K562 (cell line): ENCODE measurements at regions not wholly inside any gene's neighbourhood (a gene's known extent, or its start where the extent isn't known, plus 50 kb on each side); places are given as distances from the start of the nearest gene placed in this dataset.

ENCODE experiments used
- ATAC-seq: fragments of 200-7000 bp; cut with Tn5 transposase; 3 replicates; pipeline ENCODE4 v1.9.1; 2020; ENCODE audit warnings: moderate library complexity
- BruUV-seq: library from RNA; stranded (reverse); fragments of 400-500 nt; replicated peaks from 2 replicates; lab custom pipeline; 2021; lab: Mats Ljungman, UMichigan
- CTCF ChIA-PET: fragments of 300-600 bp; formaldehyde crosslinking; extraction: SDS; loops from one replicate; lab custom pipeline; 2021; ENCODE audit warnings: low intra/inter-chr PET ratio; lab: Yijun Ruan, JAX
- POLR2A ChIA-PET: fragments of 300-600, 350-650 bp; sonication (Branson Sonifier 250); formaldehyde crosslinking; extraction: SDS; loops from one replicate; lab custom pipeline; 2021; ENCODE audit warnings: antibody characterized with exemption, inconsistent platforms; lab: Yijun Ruan, JAX
- DNase-seq, 4 experiments: peaks; one replicate each; pipeline versions ENCODE4 v3.0.0 to v3.0.0-alpha.2; 2011 to 2018; ENCODE audit warnings: low spot score in 3 of 4, mixed read lengths in 3 of 4; ENCODE audit errors: extremely low read depth in 1 of 4
- FAIRE-seq: peaks from 2 replicates; lab custom pipeline; 2011; peaks lifted over from hg19 to GRCh38; lab: Jason Lieb, UNC
- H2AFZ ChIP-seq: 2 replicates; pipeline ENCODE4 v1.6.0; 2011; ENCODE audit warnings: low read depth, low read length, control low read depth, inconsistent platforms
- H3K27ac ChIP-seq: fragments of 200-600 bp; 3 replicates; pipeline ENCODE4 v1.8.0; 2011; ENCODE audit warnings: low read depth, mild to moderate bottlenecking, control low read depth, inconsistent platforms, low read length, moderate library complexity, mixed read lengths; ENCODE audit errors: extremely low read depth
- H3K27me3 ChIP-seq, 2 experiments: fragments of 300-600 bp in 1 of 2; 2 replicates in 1 of 2; 3 replicates in 1 of 2; pipeline versions ENCODE4 v1.6.0 to v1.8.0; 2011; ENCODE audit warnings: inconsistent platforms in 2 of 2, low read length in 2 of 2, mild to moderate bottlenecking in 1 of 2, mixed read lengths in 1 of 2, moderate library complexity in 1 of 2; ENCODE audit not compliant: control insufficient read depth in 2 of 2, insufficient read depth in 2 of 2
- H3K36me3 ChIP-seq: fragments of 300-600 bp; 3 replicates; pipeline ENCODE4 v1.8.0; 2011; ENCODE audit warnings: mild to moderate bottlenecking, low read length, inconsistent platforms; ENCODE audit not compliant: control insufficient read depth, insufficient read depth
- H3K4me1 ChIP-seq, 2 experiments: fragments of 200-600 bp in 1 of 2; replicated peaks in 1 of 2; 2 replicates in 1 of 2; 3 replicates in 1 of 2; pipeline versions ENCODE4 v1.5.1 to v1.8.0; 2011; ENCODE audit warnings: inconsistent platforms in 2 of 2, low read length in 2 of 2, mild to moderate bottlenecking in 1 of 2, mixed read lengths in 1 of 2, moderate library complexity in 1 of 2; ENCODE audit not compliant: control insufficient read depth in 2 of 2, insufficient read depth in 2 of 2
- H3K4me2 ChIP-seq: 2 replicates; pipeline ENCODE4 v1.6.1; 2011; ENCODE audit warnings: low read length, control low read depth, inconsistent platforms, mixed read lengths; ENCODE audit not compliant: insufficient read depth
- H3K4me3 ChIP-seq: fragments of 200-600 bp; sonication (generic), shearing (Covaris generic); 2 replicates; pipeline ENCODE4 v1.5.1; 2016; ENCODE audit warnings: control low read depth, inconsistent platforms
- H3K79me2 ChIP-seq: fragments of 200-600 bp; 3 replicates; pipeline ENCODE4 v1.8.0; 2011; ENCODE audit warnings: low read length, inconsistent platforms; ENCODE audit not compliant: control insufficient read depth, insufficient read depth
- H3K9ac ChIP-seq, 2 experiments: 2 replicates each; pipeline versions ENCODE4 v1.6.0 to v1.6.1; 2011; ENCODE audit warnings: low read depth in 2 of 2, low read length in 2 of 2, control low read depth in 1 of 2, inconsistent platforms in 1 of 2, mild to moderate bottlenecking in 1 of 2, mixed read lengths in 1 of 2; ENCODE audit not compliant: insufficient read depth in 1 of 2
- H3K9me1 ChIP-seq: one replicate; pipeline ENCODE4 v1.6.0; 2011; ENCODE audit warnings: inconsistent platforms, mild to moderate bottlenecking, low read length, moderate library complexity; ENCODE audit not compliant: control insufficient read depth, insufficient read depth
- H3K9me3 ChIP-seq: replicated peaks from 2 replicates; pipeline ENCODE4 v1.5.1; 2011; ENCODE audit warnings: low read depth, low read length, inconsistent platforms; ENCODE audit not compliant: control insufficient read depth, insufficient read depth
- H4K20me1 ChIP-seq: replicated peaks from 2 replicates; pipeline ENCODE4 v1.6.1; 2011; ENCODE audit warnings: low read length, inconsistent platforms, mixed read lengths; ENCODE audit not compliant: control insufficient read depth, insufficient read depth
- ELF1 ChIP-seq: fragments of 200-800 bp; sonication (Bioruptor generic); IDR thresholded peaks from 2 replicates; pipeline ENCODE4 v1.6.1; 2016; ENCODE audit warnings: missing genetic modification characterization, missing compliant biosample characterization
- ETV1 ChIP-seq: fragments of 450-650 bp; conservative IDR thresholded peaks from 2 replicates; pipeline ENCODE4 v1.6.1; 2016; ENCODE audit warnings: missing genetic modification characterization, control low read depth, low read depth, missing compliant biosample characterization
- HNRNPK ChIP-seq: fragments of 200-400 bp; formaldehyde crosslinking; IDR thresholded peaks from one replicate; pipeline ENCODE4 v1.6.1; 2018; ENCODE audit warnings: mild to moderate bottlenecking, low read depth, low read length; ENCODE audit not compliant: poor library complexity, severe bottlenecking
- KDM4B ChIP-seq, 2 experiments: fragments of 450-650 bp in 1 of 2; sonication (generic) in 1 of 2; IDR thresholded peaks; 2 replicates each; pipeline ENCODE4 v1.6.1; 2016 to 2017; ENCODE audit warnings: borderline replicate concordance in 2 of 2, antibody characterized with exemption in 1 of 2, low read depth in 1 of 2, mild to moderate bottlenecking in 1 of 2
- MTA1 ChIP-seq: fragments of 450-650 bp; IDR thresholded peaks from 2 replicates; pipeline ENCODE4 v1.6.1; 2017; ENCODE audit warnings: borderline replicate concordance
- RBM14 ChIP-seq: fragments of 200-400 bp; formaldehyde crosslinking; IDR thresholded peaks from 2 replicates; pipeline ENCODE4 v1.6.1; 2018; ENCODE audit warnings: low read depth, mild to moderate bottlenecking, low read length, moderate library complexity, borderline replicate concordance; ENCODE audit not compliant: insufficient read depth
- SPI1 ChIP-seq: IDR thresholded peaks from 2 replicates; pipeline ENCODE4 v1.6.1; 2011; ENCODE audit warnings: low read depth, low read length, control low read depth, borderline replicate concordance
- STAT5B ChIP-seq: fragments of 250-450 bp; sonication (Bioruptor Pico); IDR thresholded peaks from 2 replicates; pipeline ENCODE4 v1.8.0; 2021; ENCODE audit warnings: mild to moderate bottlenecking, inconsistent platforms
- TAF15 ChIP-seq: fragments of 200-400 bp; formaldehyde crosslinking; IDR thresholded peaks from 2 replicates; pipeline ENCODE4 v1.6.1; 2017; ENCODE audit warnings: mild to moderate bottlenecking, low read depth, low read length, moderate library complexity
- ZNF274 ChIP-seq: IDR thresholded peaks from 2 replicates; pipeline ENCODE4 v1.6.1; 2011; ENCODE audit warnings: low read depth, mild to moderate bottlenecking, low read length, moderate library complexity, borderline replicate concordance
- ZNF431 ChIP-seq: sonication (generic); formaldehyde crosslinking; IDR thresholded peaks from 2 replicates; pipeline ENCODE4 v1.8.0; 2022; ENCODE audit warnings: mild to moderate bottlenecking, missing genetic modification reagents
- ZNF584 ChIP-seq: fragments of 200-800 bp; sonication (Bioruptor generic); IDR thresholded peaks from 2 replicates; pipeline ENCODE4 v1.6.1; 2016; ENCODE audit warnings: low read depth, mild to moderate bottlenecking, missing genetic modification characterization, missing compliant biosample characterization
- ZNF830 ChIP-seq: fragments of 250-450 bp; sonication (Bioruptor Pico); IDR thresholded peaks from 2 replicates; pipeline ENCODE4 v1.5.0; 2021; ENCODE audit warnings: mild to moderate bottlenecking
- WGBS: fragments of 100-300 bp; shearing (Covaris generic); methylation state at CpG from one replicate; pipeline ENCODE4 v1.1.6; 2016; ENCODE audit warnings: low coverage, mixed read lengths; ENCODE audit not compliant: insufficient coverage; ENCODE audit errors: missing lambda C conversion rate; 5-methylcytosine and 5-hydroxymethylcytosine counted together
- in situ Hi-C: fragments of 300-500 bp; cut with MboI; formaldehyde crosslinking; loops from 4 replicates; pipeline ENCODE4 v1.15.0; 2018; ENCODE audit warnings: inconsistent platforms, mixed read lengths
- intact Hi-C: fragments of 100-400 bp; cut with micrococcal nuclease; formaldehyde crosslinking; loops from 2 replicates; pipeline ENCODE4 v1.14.2; 2022
- TF ChIP-seq, protein P1 (sequence below), 2 experiments: fragments of 250-450 bp in 1 of 2; fragments of 450-650 bp in 1 of 2; sonication (Bioruptor Pico) in 1 of 2; IDR thresholded peaks; 2 replicates each; pipeline versions ENCODE4 v1.6.1 to v1.8.0; 2016 to 2021; ENCODE audit warnings: mild to moderate bottlenecking in 2 of 2, moderate library complexity in 2 of 2, missing compliant biosample characterization in 1 of 2, missing genetic modification characterization in 1 of 2
- TF ChIP-seq, protein P2 (sequence below): fragments of 450-650 bp; formaldehyde crosslinking; IDR thresholded peaks from 2 replicates; pipeline ENCODE4 v1.4.0; 2022; ENCODE audit warnings: missing genetic modification characterization
- TF ChIP-seq, protein P3 (sequence below): fragments of 250-450 bp; sonication (Bioruptor Pico); IDR thresholded peaks from 2 replicates; pipeline ENCODE4 v1.5.0; 2020; ENCODE audit warnings: mild to moderate bottlenecking

DNA sequence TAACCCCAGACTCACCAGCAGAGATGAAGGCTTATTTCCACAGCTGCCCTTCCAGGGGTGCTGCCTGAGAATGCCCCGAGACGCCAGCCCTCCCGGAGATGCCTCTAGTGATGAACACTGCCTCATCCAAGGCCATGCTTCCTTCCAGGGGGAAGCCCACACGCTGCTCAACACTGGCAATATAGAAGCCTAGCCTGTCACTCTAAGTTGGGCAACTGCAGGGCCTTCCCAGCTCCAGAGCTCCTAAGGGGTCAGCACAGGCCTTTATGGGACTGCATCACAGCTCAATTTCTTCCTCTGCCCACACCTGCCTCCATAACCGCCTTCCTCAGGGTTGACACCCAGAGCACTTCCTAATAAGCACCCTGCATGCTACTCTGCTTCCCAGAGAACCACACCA lies 217.7 kb downstream of the ABHD5 start:
- ChIA-PET POLR2A (interaction anchor here (0.8 kb wide), 1 partner anchor 519 kb away, joined by 4 read pairs; no protein-coding TSS in a partner anchor), CTCF (no interaction called here)
- BruUV-seq, result no TSS peak
- Histone ChIP-seq H3K9ac (no peak overlapping the region), H2AFZ (no peak overlapping the region), H3K4me1 (no peaks in the 10 kb centered on the region), H3K4me2 (no peak overlapping the region), H3K36me3 (no peaks in the 10 kb centered on the region), H3K9me1 (no peaks in the 10 kb centered on the region), H3K79me2 (no peaks in the 10 kb centered on the region), H4K20me1 (no peaks in the 10 kb centered on the region; the same call in 1 of the 2 replicates), H3K27me3 (peaks cover 10 to 17% of the 10 kb centered on the region in 2 experiments; a peak in 4 of 5 replicates), H3K4me3 (no peak overlapping the region), H3K9me3 (no peaks in the 10 kb centered on the region), H3K27ac (no peak overlapping the region)
- in situ Hi-C loops (no loop called here), intact Hi-C loops (no loop called here)
- TF ChIP-seq, protein P1, sequence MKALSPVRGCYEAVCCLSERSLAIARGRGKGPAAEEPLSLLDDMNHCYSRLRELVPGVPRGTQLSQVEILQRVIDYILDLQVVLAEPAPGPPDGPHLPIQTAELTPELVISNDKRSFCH (CRISPR knock-in tag; IDR thresholded peaks at IDR 0.05), result no peak
- TF ChIP-seq, protein P1 (tag; IDR thresholded peaks at IDR 0.05), result no peak
- TF ChIP-seq ZNF584 (CRISPR knock-in tag), result no peak
- TF ChIP-seq ZNF431 (CRISPR knock-in tag), result no peak
- no peak for TF ChIP-seq STAT5B (CRISPR knock-in tag)
- no peak for TF ChIP-seq ETV1 (tag)
- TF ChIP-seq, protein P2, sequence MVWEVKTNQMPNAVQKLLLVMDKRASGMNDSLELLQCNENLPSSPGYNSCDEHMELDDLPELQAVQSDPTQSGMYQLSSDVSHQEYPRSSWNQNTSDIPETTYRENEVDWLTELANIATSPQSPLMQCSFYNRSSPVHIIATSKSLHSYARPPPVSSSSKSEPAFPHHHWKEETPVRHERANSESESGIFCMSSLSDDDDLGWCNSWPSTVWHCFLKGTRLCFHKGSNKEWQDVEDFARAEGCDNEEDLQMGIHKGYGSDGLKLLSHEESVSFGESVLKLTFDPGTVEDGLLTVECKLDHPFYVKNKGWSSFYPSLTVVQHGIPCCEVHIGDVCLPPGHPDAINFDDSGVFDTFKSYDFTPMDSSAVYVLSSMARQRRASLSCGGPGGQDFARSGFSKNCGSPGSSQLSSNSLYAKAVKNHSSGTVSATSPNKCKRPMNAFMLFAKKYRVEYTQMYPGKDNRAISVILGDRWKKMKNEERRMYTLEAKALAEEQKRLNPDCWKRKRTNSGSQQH (CRISPR knock-in tag), result no peak
- no peak for TF ChIP-seq RBM14
- no peak for TF ChIP-seq KDM4B (IDR thresholded peaks at IDR 0.05; ENCODE audit: borderline replicate concordance in 2 of 2, low read depth in 1 of 2)
- no peak for TF ChIP-seq ZNF274
- no peak for TF ChIP-seq TAF15
- no peak for TF ChIP-seq HNRNPK
- TF ChIP-seq SPI1, result no peak
- no peak for TF ChIP-seq ZNF830 (CRISPR knock-in tag)
- TF ChIP-seq ELF1 (tag), result no peak
- TF ChIP-seq, protein P3, sequence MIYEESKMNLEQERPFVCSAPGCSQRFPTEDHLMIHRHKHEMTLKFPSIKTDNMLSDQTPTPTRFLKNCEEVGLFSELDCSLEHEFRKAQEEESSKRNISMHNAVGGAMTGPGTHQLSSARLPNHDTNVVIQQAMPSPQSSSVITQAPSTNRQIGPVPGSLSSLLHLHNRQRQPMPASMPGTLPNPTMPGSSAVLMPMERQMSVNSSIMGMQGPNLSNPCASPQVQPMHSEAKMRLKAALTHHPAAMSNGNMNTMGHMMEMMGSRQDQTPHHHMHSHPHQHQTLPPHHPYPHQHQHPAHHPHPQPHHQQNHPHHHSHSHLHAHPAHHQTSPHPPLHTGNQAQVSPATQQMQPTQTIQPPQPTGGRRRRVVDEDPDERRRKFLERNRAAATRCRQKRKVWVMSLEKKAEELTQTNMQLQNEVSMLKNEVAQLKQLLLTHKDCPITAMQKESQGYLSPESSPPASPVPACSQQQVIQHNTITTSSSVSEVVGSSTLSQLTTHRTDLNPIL (CRISPR knock-in tag), result no peak
- TF ChIP-seq MTA1, result no peak
- FAIRE-seq, result no peak
- no peak for DNase-seq
- WGBS, result 1% methylated on average over 5 of the region's 5 CpGs
- no peak for ATAC-seq
